Heart right ventricle (tissue), 16 donors: ENCODE measurements at regions not wholly inside any gene's neighbourhood (a gene's known extent, or its start where the extent isn't known, plus 50 kb on each side); places are given as distances from the start of the nearest gene placed in this dataset.
"Not testable (repeated sequence)": the region's sequence is repeated elsewhere in the genome, so short reads cannot be mapped to it uniquely, and the experiment has no call there.

Source experiments
- ATAC-seq, 8 donors: fragments of 200-7000 bp; cut with Tn5 transposase; one replicate each; pipeline ENCODE4 v1.9.1; 2020; ENCODE audit warnings: mild to moderate bottlenecking in 8 of 8, moderate library complexity in 8 of 8, moderate number of reproducible peaks in 1 of 8
- DNase-seq, 2 donors: peaks; one replicate each; pipeline ENCODE4 v3.0.0-alpha.2; 2020
- H3K27ac ChIP-seq, 10 donors: fragments of 200-600 bp; sonication (generic) in 2 of 10; one replicate each; pipeline versions ENCODE4 v1.5.0 to v1.8.0; 2020 to 2022; ENCODE audit warnings: mild to moderate bottlenecking in 3 of 10
- H3K27me3 ChIP-seq, 7 donors: fragments of 200-600 bp; one replicate each; pipeline ENCODE4 v1.8.0; 2021 to 2022; ENCODE audit warnings: mild to moderate bottlenecking in 2 of 7
- H3K36me3 ChIP-seq, 9 donors: fragments of 200-600 bp; sonication (generic) in 1 of 9; one replicate each; pipeline versions ENCODE4 v1.5.0 to v1.8.0; 2020 to 2022; ENCODE audit warnings: mild to moderate bottlenecking in 2 of 9
- H3K4me1 ChIP-seq, 9 donors: fragments of 200-600 bp; sonication (generic) in 1 of 9; one replicate each; pipeline versions ENCODE4 v1.5.0 to v1.8.0; 2020 to 2022; ENCODE audit warnings: mild to moderate bottlenecking in 4 of 9
- H3K4me3 ChIP-seq, 10 donors: fragments of 200-600 bp; sonication (generic) in 2 of 10; one replicate each; pipeline versions ENCODE4 v1.5.0 to v1.8.0; 2020 to 2022; ENCODE audit warnings: mild to moderate bottlenecking in 7 of 10, moderate library complexity in 2 of 10
- H3K9me3 ChIP-seq, 11 donors: fragments of 200-600 bp in 10 of 11; sonication (generic) in 2 of 11; one replicate each; pipeline versions ENCODE4 v1.5.0 to v1.8.0; 2013 to 2022; ENCODE audit warnings: mild to moderate bottlenecking in 2 of 11, control low read depth in 1 of 11, moderate library complexity in 1 of 11
- CTCF ChIP-seq, 9 donors: fragments of 200-600 bp; sonication (generic) in 2 of 9; IDR thresholded peaks; one replicate each; pipeline versions ENCODE4 v1.5.0 to v1.8.0; 2021 to 2022; ENCODE audit warnings: antibody characterized with exemption in 9 of 9, mild to moderate bottlenecking in 5 of 9, moderate library complexity in 1 of 9
- WGBS, 2 donors: extraction: QIAGEN DNeasy Blood & Tissue Kit; methylation state at CpG; one replicate each; pipeline ENCODE4 v1.1.7; 2013; ENCODE audit warnings: inconsistent platforms in 1 of 2; 5-methylcytosine and 5-hydroxymethylcytosine counted together
- intact Hi-C, 10 donors: fragments of 100-400 bp; cut with DNase I; formaldehyde crosslinking; loops; one replicate each; pipeline versions ENCODE4 v1.11.1 to v1.14.2; 2022
- donor health status: Arrhythmogenic right ventricular cardiomyopathy.
- donor health status: ischemic (EF 13 %, LVEDD 7.1; RV severe dilation, severe dysfunction).
- donor health status: healthy with polysubstance abuse.
- donor health status: DM: no; HTN: yes; CAD: no.
- donor health status: DM: no; HTN: no; CAD: no.
- donor health status: ischemic (EF 25% LVEDD 6.9; RV normal size, moderate dysfunction).
- donor health status: ischemic (EF 25% LVEDD 5.7; RV mildly dilated, moderate dysfunction).
- donor health status: healthy.
- donor health status: DM: yes; HTN: yes; CAD: no.
- donor health status: Ischemic cardiomyopathy.
- donor health status: ischemic (EF 35%, LVEDD 5.7; RV mildly dilated, moderate dysfunction).
- donor health status: nonischemic (EF 11% LVEDD 7.7; RV severe dilation, severe dysfunction).
- donor health status: DM: yes; HTN: yes; CAD: no.
- donor health status: PGD.
- donor health status: ischemic (EF 29% LVEDD 5.4; RV normal size, mild dysfunction).
- donor health status: nonischemic (EF 23%, LVEDD 6.1; RV moderate dilation, normal function).

DNA sequence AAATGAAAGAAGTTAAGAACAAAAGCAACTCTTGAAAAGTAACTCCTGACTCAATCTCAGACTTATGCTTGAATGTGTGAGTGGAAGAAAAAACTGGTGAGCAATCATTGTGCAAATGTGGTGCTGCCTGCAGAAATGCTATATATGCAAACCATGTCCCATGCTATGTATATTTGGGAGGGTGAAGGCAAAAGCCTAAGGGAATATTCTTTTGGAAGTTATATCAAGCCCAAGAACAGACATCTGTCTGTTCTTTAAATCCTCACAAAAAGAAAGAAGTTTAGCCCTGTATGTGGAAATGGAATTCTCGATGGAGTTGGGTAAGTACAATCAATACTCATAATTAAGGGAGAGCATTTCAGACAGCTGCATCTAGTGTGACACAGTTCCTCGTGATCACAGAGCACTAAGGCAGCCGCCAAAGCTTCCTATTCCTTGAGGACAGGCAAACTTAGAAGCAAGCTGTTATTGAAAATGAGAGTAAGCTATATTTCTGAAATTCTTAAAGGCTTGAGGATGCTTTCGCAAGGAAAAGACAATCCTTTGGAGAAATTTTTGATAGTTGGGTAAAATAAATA is 406.5 kb upstream of the CHORDC1 start:
- no peaks in the 10 kb centered on the region for H3K27me3 ChIP-seq
- no peak for ATAC-seq
- WGBS, 2 donors: 75 to 80% methylated on average over 4 of the region's 4 CpGs
- peaks cover 0 to 5% (median 0%) of the 10 kb centered on the region in 11 donors for H3K9me3 ChIP-seq
- DNase-seq: no peak
- H3K4me1 ChIP-seq: no peaks in the 10 kb centered on the region
- no peak overlapping the region for H3K4me3 ChIP-seq
- no peaks in the 10 kb centered on the region for H3K36me3 ChIP-seq
- no peak overlapping the region for H3K27ac ChIP-seq
- intact Hi-C loops: no loop called here
- TF ChIP-seq CTCF (IDR thresholded peaks at IDR 0.05): no peak

GRCh38 chr11:90614318-90614717 is 391.5 kb upstream of the CHORDC1 start:
- no peaks in the 10 kb centered on the region for H3K9me3 ChIP-seq
- no peaks in the 10 kb centered on the region for H3K36me3 ChIP-seq
- no peak for ATAC-seq
- WGBS, 2 donors: 52 to 61% methylated on average over 2 of the region's 2 CpGs
- H3K4me1 ChIP-seq: no peaks in the 10 kb centered on the region
- no peak for TF ChIP-seq CTCF (IDR thresholded peaks at IDR 0.05)
- intact Hi-C loops: no loop called here
- H3K4me3 ChIP-seq: no peak overlapping the region
- no peaks in the 10 kb centered on the region for H3K27me3 ChIP-seq
- H3K27ac ChIP-seq: no peak overlapping the region
- no peak for DNase-seq

- H3K27ac ChIP-seq, DNase-seq, H3K4me3 ChIP-seq, H3K4me1 ChIP-seq, ATAC-seq, H3K9me3 ChIP-seq, intact Hi-C loops, H3K36me3 ChIP-seq, H3K27me3 ChIP-seq: not testable (repeated sequence)
- 77 to 82% methylated on average over 4 of the region's 4 CpGs for WGBS, 2 donors
Observed at GRCh38 chr11:90613037-90613436, 390.2 kb upstream of the CHORDC1 start.

GRCh38 chr11:90606721-90607120 is 383.9 kb upstream of the CHORDC1 start:
- H3K9me3 ChIP-seq: peaks cover 0 to 6% (median 0%) of the 10 kb centered on the region in 11 donors
- H3K4me1 ChIP-seq: no peaks in the 10 kb centered on the region
- 66 to 79% methylated on average over 1 of the region's 1 CpG for WGBS, 2 donors
- DNase-seq (no peak), ATAC-seq (no peak)
- TF ChIP-seq CTCF (IDR thresholded peaks at IDR 0.05): no peak
- no peak overlapping the region for H3K27ac ChIP-seq
- intact Hi-C loops: no loop called here
- H3K4me3 ChIP-seq: no peak overlapping the region
- H3K36me3 ChIP-seq: no peaks in the 10 kb centered on the region
- no peaks in the 10 kb centered on the region for H3K27me3 ChIP-seq

GRCh38 chr11:90601261-90601660 is 378.4 kb upstream of the CHORDC1 start:
- no peaks in the 10 kb centered on the region for H3K27me3 ChIP-seq
- H3K27ac ChIP-seq: no peak overlapping the region
- intact Hi-C loops: no loop called here
- H3K4me3 ChIP-seq: no peak overlapping the region
- no peaks in the 10 kb centered on the region for H3K4me1 ChIP-seq
- peaks cover 0 to 6% (median 0%) of the 10 kb centered on the region in 11 donors for H3K9me3 ChIP-seq
- WGBS, 2 donors: 84 to 95% methylated on average over 1 of the region's 1 CpG
- H3K36me3 ChIP-seq: no peaks in the 10 kb centered on the region
- DNase-seq (no peak), ATAC-seq (no peak)
- no peak for TF ChIP-seq CTCF (IDR thresholded peaks at IDR 0.05)
